22Rv1 (cell line): ENCODE measurements at regions not wholly inside any gene's neighbourhood (a gene's known extent, or its start where the extent isn't known, plus 50 kb on each side); places are given as distances from the start of the nearest gene placed in this dataset.

Source experiments
- CTCF ChIP-seq: fragments of 450-650 bp; IDR thresholded peaks from 2 replicates; pipeline ENCODE4 v1.5.1; 2017; ENCODE audit warnings: mild to moderate bottlenecking
- ZFX ChIP-seq: fragments of 450-650 bp; IDR thresholded peaks from 2 replicates; pipeline ENCODE4 v1.6.1; 2017; ENCODE audit warnings: antibody characterized with exemption, borderline replicate concordance

GRCh38 chr16:6498858-6499257, 833.8 kb upstream of the RBFOX1 start:
- TF ChIP-seq CTCF (no peak), ZFX (no peak)
